Esophagus muscularis mucosa (tissue), 3 donors: ENCODE measurements at regions not wholly inside any gene's neighbourhood (a gene's known extent, or its start where the extent isn't known, plus 50 kb on each side); places are given as distances from the start of the nearest gene placed in this dataset.

Experiments
- CTCF ChIP-seq, 3 experiments: fragments of 200-600 bp in 2 of 3; fragments of 450-650 bp in 1 of 3; sonication (generic) in 2 of 3; IDR thresholded peaks; one replicate each; pipeline ENCODE4 v1.5.1; 2017 to 2019; ENCODE audit warnings: antibody characterized with exemption in 3 of 3, mild to moderate bottlenecking in 2 of 3, moderate library complexity in 1 of 3
- POLR2A ChIP-seq: fragments of 450-650 bp; IDR thresholded peaks from one replicate; pipeline ENCODE4 v1.6.1; 2017; ENCODE audit warnings: antibody characterized with exemption, moderate library complexity, mild to moderate bottlenecking, low read depth

GRCh38 chr18:32552421-32553030 lies 81.8 kb upstream of the GAREM1 start:
- TF ChIP-seq CTCF (IDR thresholded peaks at IDR 0.05) = peak; percentile 65 to 80 (median 77)
- TF ChIP-seq POLR2A = no peak
